HL-60 (cell line): ENCODE measurements at regions not wholly inside any gene's neighbourhood (a gene's known extent, or its start where the extent isn't known, plus 50 kb on each side); places are given as distances from the start of the nearest gene placed in this dataset.

Source experiments
- POLR2AphosphoS5 ChIP-seq: IDR thresholded peaks from 2 replicates; pipeline ENCODE4 v1.6.1; 2012; ENCODE audit warnings: low read depth
- TF ChIP-seq, protein P1 (sequence below): IDR thresholded peaks from one replicate; pipeline ENCODE4 v1.5.1; 2011; ENCODE audit warnings: low read length, control low read depth, inconsistent platforms; ENCODE audit not compliant: insufficient read depth
- TF ChIP-seq, protein P2 (sequence below): IDR thresholded peaks from 2 replicates; pipeline ENCODE4 v1.6.1; 2012; ENCODE audit warnings: low read depth; ENCODE audit not compliant: insufficient replicate concordance

DNA sequence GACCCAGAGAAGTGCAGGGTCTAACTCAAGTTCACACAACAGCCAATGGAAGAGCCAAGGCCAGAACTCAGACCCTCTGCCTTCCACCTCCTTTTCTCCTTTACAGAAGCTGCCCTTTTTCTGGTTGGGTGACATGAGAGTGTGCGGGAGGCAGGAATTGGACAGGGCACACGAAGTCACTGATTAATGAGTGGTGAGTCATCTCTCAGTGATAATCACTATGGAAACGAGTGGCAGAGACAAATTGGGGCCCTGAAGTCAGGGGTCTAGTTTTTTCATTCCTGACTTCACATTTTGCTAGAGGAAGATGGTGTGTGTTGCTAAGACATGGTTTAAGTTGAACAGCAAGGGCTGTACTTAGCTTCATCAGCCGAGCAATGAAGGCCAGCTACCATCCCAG is 312.7 kb upstream of the CCL2 start:
- TF ChIP-seq, protein P1, sequence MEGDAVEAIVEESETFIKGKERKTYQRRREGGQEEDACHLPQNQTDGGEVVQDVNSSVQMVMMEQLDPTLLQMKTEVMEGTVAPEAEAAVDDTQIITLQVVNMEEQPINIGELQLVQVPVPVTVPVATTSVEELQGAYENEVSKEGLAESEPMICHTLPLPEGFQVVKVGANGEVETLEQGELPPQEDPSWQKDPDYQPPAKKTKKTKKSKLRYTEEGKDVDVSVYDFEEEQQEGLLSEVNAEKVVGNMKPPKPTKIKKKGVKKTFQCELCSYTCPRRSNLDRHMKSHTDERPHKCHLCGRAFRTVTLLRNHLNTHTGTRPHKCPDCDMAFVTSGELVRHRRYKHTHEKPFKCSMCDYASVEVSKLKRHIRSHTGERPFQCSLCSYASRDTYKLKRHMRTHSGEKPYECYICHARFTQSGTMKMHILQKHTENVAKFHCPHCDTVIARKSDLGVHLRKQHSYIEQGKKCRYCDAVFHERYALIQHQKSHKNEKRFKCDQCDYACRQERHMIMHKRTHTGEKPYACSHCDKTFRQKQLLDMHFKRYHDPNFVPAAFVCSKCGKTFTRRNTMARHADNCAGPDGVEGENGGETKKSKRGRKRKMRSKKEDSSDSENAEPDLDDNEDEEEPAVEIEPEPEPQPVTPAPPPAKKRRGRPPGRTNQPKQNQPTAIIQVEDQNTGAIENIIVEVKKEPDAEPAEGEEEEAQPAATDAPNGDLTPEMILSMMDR = no peak
- TF ChIP-seq POLR2AphosphoS5 = no peak
- TF ChIP-seq, protein P2, sequence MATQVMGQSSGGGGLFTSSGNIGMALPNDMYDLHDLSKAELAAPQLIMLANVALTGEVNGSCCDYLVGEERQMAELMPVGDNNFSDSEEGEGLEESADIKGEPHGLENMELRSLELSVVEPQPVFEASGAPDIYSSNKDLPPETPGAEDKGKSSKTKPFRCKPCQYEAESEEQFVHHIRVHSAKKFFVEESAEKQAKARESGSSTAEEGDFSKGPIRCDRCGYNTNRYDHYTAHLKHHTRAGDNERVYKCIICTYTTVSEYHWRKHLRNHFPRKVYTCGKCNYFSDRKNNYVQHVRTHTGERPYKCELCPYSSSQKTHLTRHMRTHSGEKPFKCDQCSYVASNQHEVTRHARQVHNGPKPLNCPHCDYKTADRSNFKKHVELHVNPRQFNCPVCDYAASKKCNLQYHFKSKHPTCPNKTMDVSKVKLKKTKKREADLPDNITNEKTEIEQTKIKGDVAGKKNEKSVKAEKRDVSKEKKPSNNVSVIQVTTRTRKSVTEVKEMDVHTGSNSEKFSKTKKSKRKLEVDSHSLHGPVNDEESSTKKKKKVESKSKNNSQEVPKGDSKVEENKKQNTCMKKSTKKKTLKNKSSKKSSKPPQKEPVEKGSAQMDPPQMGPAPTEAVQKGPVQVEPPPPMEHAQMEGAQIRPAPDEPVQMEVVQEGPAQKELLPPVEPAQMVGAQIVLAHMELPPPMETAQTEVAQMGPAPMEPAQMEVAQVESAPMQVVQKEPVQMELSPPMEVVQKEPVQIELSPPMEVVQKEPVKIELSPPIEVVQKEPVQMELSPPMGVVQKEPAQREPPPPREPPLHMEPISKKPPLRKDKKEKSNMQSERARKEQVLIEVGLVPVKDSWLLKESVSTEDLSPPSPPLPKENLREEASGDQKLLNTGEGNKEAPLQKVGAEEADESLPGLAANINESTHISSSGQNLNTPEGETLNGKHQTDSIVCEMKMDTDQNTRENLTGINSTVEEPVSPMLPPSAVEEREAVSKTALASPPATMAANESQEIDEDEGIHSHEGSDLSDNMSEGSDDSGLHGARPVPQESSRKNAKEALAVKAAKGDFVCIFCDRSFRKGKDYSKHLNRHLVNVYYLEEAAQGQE = no peak
